K562 (cell line): ENCODE measurements at regions not wholly inside any gene's neighbourhood (a gene's known extent, or its start where the extent isn't known, plus 50 kb on each side); places are given as distances from the start of the nearest gene placed in this dataset.

Source experiments
- ATAC-seq: fragments of 200-7000 bp; cut with Tn5 transposase; 3 replicates; pipeline ENCODE4 v1.9.1; 2020; ENCODE audit warnings: moderate library complexity
- BruUV-seq: library from RNA; stranded (reverse); fragments of 400-500 nt; replicated peaks from 2 replicates; lab custom pipeline; 2021; lab: Mats Ljungman, UMichigan
- CTCF ChIA-PET: fragments of 300-600 bp; formaldehyde crosslinking; extraction: SDS; loops from one replicate; lab custom pipeline; 2021; ENCODE audit warnings: low intra/inter-chr PET ratio; lab: Yijun Ruan, JAX
- POLR2A ChIA-PET: fragments of 300-600, 350-650 bp; sonication (Branson Sonifier 250); formaldehyde crosslinking; extraction: SDS; loops from one replicate; lab custom pipeline; 2021; ENCODE audit warnings: antibody characterized with exemption, inconsistent platforms; lab: Yijun Ruan, JAX
- DNase-seq, 4 experiments: peaks; one replicate each; pipeline versions ENCODE4 v3.0.0 to v3.0.0-alpha.2; 2011 to 2018; ENCODE audit warnings: low spot score in 3 of 4, mixed read lengths in 3 of 4; ENCODE audit errors: extremely low read depth in 1 of 4
- FAIRE-seq: peaks from 2 replicates; lab custom pipeline; 2011; peaks lifted over from hg19 to GRCh38; lab: Jason Lieb, UNC
- H2AFZ ChIP-seq: 2 replicates; pipeline ENCODE4 v1.6.0; 2011; ENCODE audit warnings: low read depth, low read length, control low read depth, inconsistent platforms
- H3K27ac ChIP-seq: fragments of 200-600 bp; 3 replicates; pipeline ENCODE4 v1.8.0; 2011; ENCODE audit warnings: low read depth, mild to moderate bottlenecking, control low read depth, inconsistent platforms, low read length, moderate library complexity, mixed read lengths; ENCODE audit errors: extremely low read depth
- H3K27me3 ChIP-seq, 2 experiments: fragments of 300-600 bp in 1 of 2; 2 replicates in 1 of 2; 3 replicates in 1 of 2; pipeline versions ENCODE4 v1.6.0 to v1.8.0; 2011; ENCODE audit warnings: inconsistent platforms in 2 of 2, low read length in 2 of 2, mild to moderate bottlenecking in 1 of 2, mixed read lengths in 1 of 2, moderate library complexity in 1 of 2; ENCODE audit not compliant: control insufficient read depth in 2 of 2, insufficient read depth in 2 of 2
- H3K36me3 ChIP-seq: fragments of 300-600 bp; 3 replicates; pipeline ENCODE4 v1.8.0; 2011; ENCODE audit warnings: mild to moderate bottlenecking, low read length, inconsistent platforms; ENCODE audit not compliant: control insufficient read depth, insufficient read depth
- H3K4me1 ChIP-seq, 2 experiments: fragments of 200-600 bp in 1 of 2; replicated peaks in 1 of 2; 2 replicates in 1 of 2; 3 replicates in 1 of 2; pipeline versions ENCODE4 v1.5.1 to v1.8.0; 2011; ENCODE audit warnings: inconsistent platforms in 2 of 2, low read length in 2 of 2, mild to moderate bottlenecking in 1 of 2, mixed read lengths in 1 of 2, moderate library complexity in 1 of 2; ENCODE audit not compliant: control insufficient read depth in 2 of 2, insufficient read depth in 2 of 2
- H3K4me2 ChIP-seq: 2 replicates; pipeline ENCODE4 v1.6.1; 2011; ENCODE audit warnings: low read length, control low read depth, inconsistent platforms, mixed read lengths; ENCODE audit not compliant: insufficient read depth
- H3K4me3 ChIP-seq: fragments of 200-600 bp; sonication (generic), shearing (Covaris generic); 2 replicates; pipeline ENCODE4 v1.5.1; 2016; ENCODE audit warnings: control low read depth, inconsistent platforms
- H3K79me2 ChIP-seq: fragments of 200-600 bp; 3 replicates; pipeline ENCODE4 v1.8.0; 2011; ENCODE audit warnings: low read length, inconsistent platforms; ENCODE audit not compliant: control insufficient read depth, insufficient read depth
- H3K9ac ChIP-seq, 2 experiments: 2 replicates each; pipeline versions ENCODE4 v1.6.0 to v1.6.1; 2011; ENCODE audit warnings: low read depth in 2 of 2, low read length in 2 of 2, control low read depth in 1 of 2, inconsistent platforms in 1 of 2, mild to moderate bottlenecking in 1 of 2, mixed read lengths in 1 of 2; ENCODE audit not compliant: insufficient read depth in 1 of 2
- H3K9me1 ChIP-seq: one replicate; pipeline ENCODE4 v1.6.0; 2011; ENCODE audit warnings: inconsistent platforms, mild to moderate bottlenecking, low read length, moderate library complexity; ENCODE audit not compliant: control insufficient read depth, insufficient read depth
- H3K9me3 ChIP-seq: replicated peaks from 2 replicates; pipeline ENCODE4 v1.5.1; 2011; ENCODE audit warnings: low read depth, low read length, inconsistent platforms; ENCODE audit not compliant: control insufficient read depth, insufficient read depth
- H4K20me1 ChIP-seq: replicated peaks from 2 replicates; pipeline ENCODE4 v1.6.1; 2011; ENCODE audit warnings: low read length, inconsistent platforms, mixed read lengths; ENCODE audit not compliant: control insufficient read depth, insufficient read depth
- EHMT2 ChIP-seq: fragments of 450-650 bp; IDR thresholded peaks from 2 replicates; pipeline ENCODE4 v1.6.1; 2018; ENCODE audit warnings: antibody characterized with exemption
- FOXK1 ChIP-seq: sonication (generic); formaldehyde crosslinking; IDR thresholded peaks from 2 replicates; pipeline ENCODE4 v1.8.0; 2022; ENCODE audit warnings: missing genetic modification reagents, mild to moderate bottlenecking, borderline replicate concordance
- ZNF280A ChIP-seq: fragments of 450-650 bp; IDR thresholded peaks from 2 replicates; pipeline ENCODE4 v1.6.1; 2018; ENCODE audit warnings: mild to moderate bottlenecking, low read depth; ENCODE audit not compliant: partially characterized antibody
- WGBS: fragments of 100-300 bp; shearing (Covaris generic); methylation state at CpG from one replicate; pipeline ENCODE4 v1.1.6; 2016; ENCODE audit warnings: low coverage, mixed read lengths; ENCODE audit not compliant: insufficient coverage; ENCODE audit errors: missing lambda C conversion rate; 5-methylcytosine and 5-hydroxymethylcytosine counted together
- in situ Hi-C: fragments of 300-500 bp; cut with MboI; formaldehyde crosslinking; loops from 4 replicates; pipeline ENCODE4 v1.15.0; 2018; ENCODE audit warnings: inconsistent platforms, mixed read lengths
- intact Hi-C: fragments of 100-400 bp; cut with micrococcal nuclease; formaldehyde crosslinking; loops from 2 replicates; pipeline ENCODE4 v1.14.2; 2022

GRCh38 chr5:153340139-153340538 is 150.3 kb upstream of the GRIA1 start (continued):
- no peak for TF ChIP-seq ZNF280A
- no peak for TF ChIP-seq FOXK1 (CRISPR knock-in tag)
- TF ChIP-seq, all 486 proteins: peak for 0

- Histone ChIP-seq H3K9me1 (no peaks in the 10 kb centered on the region), H4K20me1 (no peaks in the 10 kb centered on the region), H3K9ac (no peak overlapping the region), H3K36me3 (no peaks in the 10 kb centered on the region), H3K79me2 (no peaks in the 10 kb centered on the region), H3K27ac (no peak overlapping the region), H3K4me1 (no peaks in the 10 kb centered on the region), H3K4me3 (no peak overlapping the region), H3K9me3 (no peaks in the 10 kb centered on the region), H3K4me2 (no peak overlapping the region), H2AFZ (no peak overlapping the region), H3K27me3 (no peaks in the 10 kb centered on the region)
- no peak for TF ChIP-seq EHMT2
- ChIA-PET CTCF (no interaction called here), POLR2A (no interaction called here)
- WGBS: 0% methylated on average over 1 of the region's 1 CpG
- intact Hi-C loops (no loop called here), in situ Hi-C loops (no loop called here)
- no peak for ATAC-seq
- BruUV-seq: no TSS peak
- FAIRE-seq: no peak
- no peak for DNase-seq
Measured at GRCh38 chr5:153340738-153341137, 149.7 kb upstream of the GRIA1 start.
